ENCODE measurements at regions not wholly inside any gene's neighbourhood (a gene's known extent, or its start where the extent isn't known, plus 50 kb on each side); places are given as distances from the start of the nearest gene placed in this dataset.
"Not testable (repeated sequence)": the region's sequence is repeated elsewhere in the genome, so short reads cannot be mapped to it uniquely, and the experiment has no call there.

DNA sequence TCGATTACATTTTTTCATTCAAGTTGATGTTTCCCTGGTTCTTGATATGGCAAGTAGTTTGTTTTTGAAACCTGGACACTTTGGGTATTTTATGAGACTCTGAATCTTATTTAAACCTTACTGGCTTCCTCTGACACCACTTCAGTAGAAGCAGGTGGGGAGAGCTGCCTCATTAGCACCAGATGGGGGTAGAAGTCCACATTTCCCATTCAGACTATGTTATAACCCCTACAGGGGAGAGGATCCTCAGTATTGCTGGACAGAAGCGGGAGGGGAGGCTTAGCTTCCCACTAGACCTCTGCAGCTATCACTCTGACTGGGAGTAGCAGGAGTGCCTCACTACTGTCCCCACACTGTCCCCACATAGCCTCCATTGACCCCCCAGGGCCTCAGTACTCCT, 145.3 kb upstream of the SLC35G4 start:
- no peak for DNase-seq (ENCODE audit: low read depth)

DNA sequence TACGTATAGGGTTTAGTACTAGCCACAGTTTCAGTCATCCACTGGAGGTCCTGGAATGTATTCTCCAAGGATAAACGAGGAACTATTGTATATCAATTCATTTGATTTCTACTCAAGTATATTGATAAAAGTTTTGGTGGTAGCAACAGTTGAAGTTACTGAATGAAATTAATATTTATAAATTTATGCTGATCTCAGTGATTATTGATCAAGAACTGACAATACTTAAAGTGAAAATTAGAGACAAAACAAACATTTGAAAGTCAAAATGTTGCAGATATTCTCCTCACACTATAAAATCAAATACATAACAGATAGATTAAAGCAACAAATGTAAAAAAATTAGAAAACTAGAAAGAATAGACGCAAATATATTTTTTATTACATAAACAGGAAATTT, 150.9 kb upstream of the SLC35G4 start:
- no peak for DNase-seq (ENCODE audit: low read depth)

DNA sequence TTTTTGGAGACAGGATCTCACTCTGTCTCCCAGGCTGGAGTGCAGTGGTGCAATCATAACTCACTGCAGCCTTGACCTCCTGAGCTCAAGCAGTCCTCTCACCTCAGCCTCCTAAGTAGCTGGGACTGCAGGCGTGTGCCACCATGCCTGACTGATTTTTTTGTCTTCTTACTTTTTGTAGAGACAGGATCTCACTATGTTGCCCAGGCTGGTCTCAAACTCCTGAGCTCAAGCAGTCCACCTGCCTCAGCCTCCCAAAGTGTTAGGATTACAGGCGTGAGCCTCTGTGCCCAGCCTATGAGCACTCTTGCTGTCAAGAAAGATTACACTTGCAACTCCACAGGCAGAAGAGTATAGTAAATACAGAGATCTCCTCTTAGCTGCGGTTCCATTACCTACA, 151.5 kb upstream of the SLC35G4 start:
- not testable (repeated sequence) for DNase-seq (ENCODE audit: low read depth)

DNA sequence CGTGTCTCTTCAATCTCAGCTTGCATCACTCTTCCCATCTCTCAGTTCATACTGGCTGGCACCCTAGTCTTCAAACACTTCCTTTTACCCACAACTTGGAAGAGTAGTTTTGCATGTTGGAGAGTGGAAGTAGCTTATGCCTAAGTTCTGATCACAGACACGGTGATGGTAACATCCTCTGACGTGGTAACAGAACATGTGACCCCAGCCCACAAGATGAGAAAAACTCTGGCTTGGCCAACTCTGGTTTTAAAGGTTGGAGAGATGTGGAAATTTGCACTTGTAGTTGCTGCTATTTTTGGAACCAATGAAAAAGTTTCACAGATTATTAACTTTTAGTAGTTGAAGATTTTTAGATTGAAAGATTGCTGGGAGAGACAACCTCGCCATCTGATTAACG, 155.4 kb upstream of the SLC35G4 start:
- no peak for DNase-seq (ENCODE audit: low read depth)

DNA sequence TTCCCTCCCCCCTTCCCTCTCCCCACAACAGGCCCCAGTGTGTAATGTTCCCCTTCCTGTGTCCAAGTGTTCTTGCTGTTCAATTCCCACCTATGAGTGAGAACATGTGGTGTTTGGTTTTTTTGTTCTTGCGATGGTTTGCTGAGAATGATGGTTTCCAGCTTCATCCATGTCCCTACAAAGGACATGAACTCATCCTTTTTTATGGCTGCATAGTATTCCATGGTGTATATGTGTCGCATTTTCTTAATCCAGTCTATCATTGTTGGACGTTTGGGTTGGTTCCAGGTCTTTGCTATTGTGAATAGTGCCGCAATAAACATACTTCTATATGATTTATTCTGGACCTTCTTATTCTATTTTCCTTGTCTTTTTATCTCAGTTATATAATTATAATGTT, 165.2 kb upstream of the SLC35G4 start:
- DNase-seq (ENCODE audit: low read depth) = not testable (repeated sequence)

DNA sequence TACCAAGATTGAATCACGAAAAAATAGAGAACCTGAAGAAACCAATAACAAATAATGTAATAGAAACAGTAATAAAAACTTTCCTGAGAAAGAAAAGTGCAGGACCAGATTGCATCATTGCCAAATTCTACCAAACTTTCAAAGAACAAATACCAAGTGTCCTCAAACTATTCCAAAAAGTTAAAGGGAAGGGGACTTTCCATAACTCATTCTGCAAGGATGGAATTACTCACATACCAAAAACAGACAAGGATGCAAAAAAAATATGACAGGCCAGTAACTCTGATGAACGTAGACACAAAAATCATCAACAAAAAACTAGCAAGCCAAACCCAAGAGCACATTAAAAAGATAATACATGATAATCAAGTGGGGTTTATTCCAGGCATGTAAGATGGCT, 172.3 kb upstream of the SLC35G4 start:
- DNase-seq (ENCODE audit: low read depth) = no peak

DNA sequence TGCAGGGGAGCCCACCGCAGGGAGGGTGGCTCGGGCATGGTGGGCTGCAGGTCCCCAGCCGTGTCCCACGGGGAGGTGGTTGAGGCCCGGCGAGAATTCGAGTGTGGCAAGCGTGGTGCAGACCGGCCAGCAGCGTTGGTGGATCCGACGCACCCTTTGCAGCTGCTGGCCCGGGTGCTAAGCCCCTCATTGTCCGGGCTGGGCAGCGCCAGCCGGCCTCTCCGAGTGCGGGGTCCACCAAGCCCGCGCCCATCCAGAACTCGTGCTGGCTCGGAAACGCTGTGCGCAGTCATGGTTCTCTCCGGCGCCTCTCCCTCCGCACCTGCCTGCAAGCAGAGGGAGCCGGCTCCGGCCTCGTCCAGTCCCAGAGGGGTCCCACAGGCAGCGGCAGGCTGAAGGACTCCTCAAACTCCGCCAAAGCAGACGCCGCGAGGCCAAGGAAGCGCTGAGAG, 177.0 kb upstream of the SLC35G4 start:
- DNase-seq (ENCODE audit: low read depth) = no peak

DNA sequence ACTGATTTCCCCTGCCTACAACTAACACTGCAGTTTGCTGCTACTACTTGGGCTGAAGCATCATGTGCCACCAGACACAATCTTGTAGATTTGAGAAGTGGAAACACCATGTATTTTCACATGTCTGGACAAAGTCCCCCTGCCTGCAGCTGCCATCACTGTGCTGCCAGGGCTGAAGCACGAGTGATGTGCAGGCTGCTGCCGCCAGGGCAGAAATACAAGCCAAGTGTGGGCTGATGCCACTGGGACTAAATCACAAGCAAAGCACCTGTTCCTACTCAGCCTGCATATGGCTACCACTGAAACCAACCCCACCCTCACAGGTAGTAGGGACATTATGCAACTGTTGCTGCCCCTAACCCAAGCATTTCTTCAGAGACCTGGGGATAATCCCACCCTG, 179.5 kb upstream of the SLC35G4 start:
- no peak for DNase-seq (ENCODE audit: low read depth)

DNA sequence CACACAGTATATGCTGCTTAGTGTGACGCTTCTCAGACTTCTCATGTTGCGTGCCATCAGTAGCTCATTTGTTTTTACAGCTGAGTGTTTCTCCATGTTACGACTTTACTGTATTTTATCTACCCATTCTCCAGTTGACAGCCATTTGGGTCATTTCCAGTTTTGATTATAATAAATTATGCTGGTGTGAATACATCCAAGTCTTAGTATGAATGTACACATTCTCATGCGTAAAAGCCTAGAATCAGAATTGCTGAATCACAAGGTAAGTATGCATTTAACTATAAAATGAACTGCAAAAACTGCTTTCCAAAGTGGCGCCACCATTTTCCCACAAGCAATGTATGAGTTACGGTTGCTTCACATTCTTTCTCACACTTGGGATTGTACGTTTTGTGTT, 184.2 kb upstream of the SLC35G4 start:
- DNase-seq (ENCODE audit: low read depth) = no peak

DNA sequence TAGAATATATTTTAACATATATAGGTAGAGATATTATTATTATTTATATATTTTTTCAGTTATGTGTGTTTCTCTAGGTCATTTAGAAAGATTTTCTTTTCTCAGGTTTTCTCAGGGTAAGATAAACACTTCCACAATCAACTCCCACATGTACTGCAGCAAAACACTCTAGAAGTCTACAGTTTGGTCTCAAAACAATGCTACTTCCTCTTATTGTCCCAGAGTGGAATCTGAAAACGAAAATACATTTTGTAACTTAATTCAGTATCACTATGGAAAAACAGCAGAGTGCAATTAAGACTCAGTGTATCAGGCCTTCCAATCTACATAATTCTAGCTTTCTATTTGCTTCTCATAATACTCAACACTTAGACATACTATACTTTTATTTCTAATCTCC, 190.1 kb upstream of the SLC35G4 start:
- no peak for DNase-seq (ENCODE audit: low read depth)

DNA sequence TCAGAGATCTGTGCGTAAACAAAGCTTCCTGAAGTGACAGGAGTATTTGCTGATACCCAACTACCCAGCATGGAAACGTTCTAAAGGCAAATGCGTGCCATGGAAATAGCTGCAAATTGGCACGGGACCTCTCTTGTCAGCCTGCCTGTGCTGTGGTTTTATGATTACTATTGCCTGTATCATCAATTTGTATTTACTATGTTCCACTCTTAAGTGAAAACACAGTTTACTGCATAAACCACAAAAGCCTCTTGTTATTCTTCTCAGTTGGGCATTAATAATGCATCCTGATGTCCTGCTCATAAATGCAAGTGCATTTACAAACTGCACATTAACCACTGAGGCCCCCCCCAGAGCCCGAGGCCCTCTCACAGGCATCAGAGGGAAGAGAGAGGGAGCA, 196.6 kb upstream of the SLC35G4 start:
- no peak for DNase-seq (ENCODE audit: low read depth)

DNA sequence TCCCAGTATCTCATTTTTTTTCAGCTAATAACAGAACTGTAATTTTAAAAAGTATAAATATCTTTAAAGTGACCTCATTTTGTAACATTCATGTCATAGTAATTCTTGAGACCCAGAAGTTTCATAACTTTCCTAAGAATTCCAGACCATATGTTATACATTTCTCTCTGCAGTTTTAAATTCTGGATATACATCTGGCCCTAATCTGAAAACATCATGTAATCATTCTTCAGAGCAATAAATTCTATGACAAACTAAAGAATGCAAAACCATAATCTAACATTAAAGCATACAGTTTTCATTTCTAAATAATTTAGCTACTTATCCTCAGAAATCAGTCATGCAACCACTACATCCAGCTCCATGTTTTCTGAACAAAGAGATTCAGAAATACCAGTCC, 198.3 kb upstream of the SLC35G4 start:
- DNase-seq (ENCODE audit: low read depth) = no peak

DNA sequence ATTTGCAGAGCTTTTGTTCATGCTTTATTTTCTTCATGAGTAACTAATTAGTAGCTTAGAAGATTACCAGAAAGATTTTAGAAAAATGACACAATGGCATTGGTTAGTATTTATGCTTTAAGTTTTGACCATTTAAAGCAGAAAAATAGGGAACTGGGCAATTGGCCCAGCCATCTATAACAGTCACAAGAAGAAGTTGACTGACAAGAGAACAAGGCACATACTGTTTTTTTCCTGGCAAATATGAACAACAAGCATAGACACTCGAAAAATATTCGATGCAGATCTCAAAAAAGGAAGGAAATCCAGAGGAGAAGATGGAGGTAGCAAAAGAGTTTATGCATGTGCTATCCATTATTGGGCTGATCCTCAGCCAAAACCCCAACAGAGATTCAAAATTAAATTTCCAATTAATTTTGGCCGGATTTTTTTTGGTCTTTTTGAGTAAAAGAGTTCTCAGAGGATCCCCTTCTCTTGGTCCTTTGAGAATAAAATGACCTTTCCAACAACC, 200.8 kb upstream of the SLC35G4 start:
- DNase-seq (ENCODE audit: low read depth) = no peak

DNA sequence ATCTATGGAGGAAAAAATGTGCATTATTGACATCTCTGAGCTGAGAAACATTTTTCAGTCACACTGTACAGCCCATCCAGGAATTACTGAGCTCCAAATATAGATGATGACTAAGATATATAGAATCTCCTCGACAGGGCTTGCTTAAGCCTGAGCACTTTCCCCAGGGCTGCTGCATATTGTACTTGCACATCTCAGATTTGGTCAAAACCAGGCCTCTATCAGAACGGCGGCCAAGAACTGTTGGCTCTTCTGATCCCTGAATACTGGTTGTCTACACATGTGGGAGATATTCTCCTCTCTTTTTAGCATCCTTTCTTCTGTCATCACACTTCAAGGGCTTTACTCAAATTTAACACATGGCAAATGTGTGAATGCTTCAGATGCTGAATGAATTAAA, 201.5 kb upstream of the SLC35G4 start:
- DNase-seq (ENCODE audit: low read depth) = peak; percentile 50

DNA sequence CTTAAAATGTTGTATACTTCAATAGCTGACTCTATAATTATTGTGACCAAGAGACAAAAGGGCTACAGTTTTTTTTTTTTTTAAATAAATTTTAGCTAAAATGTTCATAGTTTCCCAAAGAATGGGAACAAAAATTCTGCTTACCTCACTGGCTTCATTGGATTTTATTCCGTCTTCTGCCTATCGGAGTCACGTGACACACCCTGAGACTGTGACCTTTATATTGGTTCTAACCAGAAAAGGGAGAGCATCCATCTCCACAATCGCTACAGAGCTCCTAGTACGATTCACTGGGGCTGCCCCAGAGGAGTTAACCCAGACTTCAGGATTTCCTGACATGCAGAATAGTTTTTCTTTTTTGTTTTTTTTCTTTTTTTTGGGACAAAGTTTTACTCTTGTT, 203.6 kb upstream of the SLC35G4 start:
- DNase-seq (ENCODE audit: low read depth) = no peak

DNA sequence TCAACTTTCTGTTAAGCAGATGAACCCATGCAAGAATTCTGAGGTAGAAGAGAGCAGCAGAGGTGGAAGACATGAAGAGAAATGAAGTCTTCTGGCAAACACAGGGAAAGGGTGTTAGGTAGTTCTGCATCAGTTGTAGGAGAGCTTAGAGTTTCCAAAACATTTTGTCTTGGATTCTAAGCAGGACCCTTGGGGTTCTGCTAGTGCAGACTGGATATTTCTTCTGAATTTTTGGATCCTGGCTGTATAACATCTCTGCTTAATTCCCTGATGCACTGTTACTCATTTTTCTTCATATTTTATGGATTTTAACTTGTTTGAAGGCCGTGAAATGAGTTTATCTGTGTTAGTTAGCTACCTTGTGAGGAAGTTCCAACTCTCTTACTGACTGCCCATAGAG, 208.7 kb upstream of the SLC35G4 start:
- DNase-seq (ENCODE audit: low read depth) = no peak

DNA sequence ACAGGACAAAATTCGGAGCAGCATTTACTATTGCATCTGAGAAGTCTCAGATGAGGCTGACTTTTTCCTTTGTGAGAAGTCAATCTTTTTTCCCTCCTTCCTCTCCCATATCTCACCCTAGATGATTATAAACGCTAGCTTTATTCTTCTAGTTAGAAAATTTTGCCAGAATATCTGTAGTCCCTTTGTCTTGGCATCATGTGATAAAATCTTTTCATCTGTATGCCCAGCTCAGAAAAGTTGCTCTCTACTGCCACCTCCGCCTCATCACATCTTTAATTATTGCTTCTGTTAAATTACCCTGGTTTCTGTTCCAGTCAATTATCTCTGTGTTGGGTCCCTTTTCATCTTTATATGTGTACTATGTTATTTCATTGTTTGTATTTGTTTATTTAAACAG, 210.8 kb upstream of the SLC35G4 start:
- peak; percentile 33 for DNase-seq (ENCODE audit: low read depth)

DNA sequence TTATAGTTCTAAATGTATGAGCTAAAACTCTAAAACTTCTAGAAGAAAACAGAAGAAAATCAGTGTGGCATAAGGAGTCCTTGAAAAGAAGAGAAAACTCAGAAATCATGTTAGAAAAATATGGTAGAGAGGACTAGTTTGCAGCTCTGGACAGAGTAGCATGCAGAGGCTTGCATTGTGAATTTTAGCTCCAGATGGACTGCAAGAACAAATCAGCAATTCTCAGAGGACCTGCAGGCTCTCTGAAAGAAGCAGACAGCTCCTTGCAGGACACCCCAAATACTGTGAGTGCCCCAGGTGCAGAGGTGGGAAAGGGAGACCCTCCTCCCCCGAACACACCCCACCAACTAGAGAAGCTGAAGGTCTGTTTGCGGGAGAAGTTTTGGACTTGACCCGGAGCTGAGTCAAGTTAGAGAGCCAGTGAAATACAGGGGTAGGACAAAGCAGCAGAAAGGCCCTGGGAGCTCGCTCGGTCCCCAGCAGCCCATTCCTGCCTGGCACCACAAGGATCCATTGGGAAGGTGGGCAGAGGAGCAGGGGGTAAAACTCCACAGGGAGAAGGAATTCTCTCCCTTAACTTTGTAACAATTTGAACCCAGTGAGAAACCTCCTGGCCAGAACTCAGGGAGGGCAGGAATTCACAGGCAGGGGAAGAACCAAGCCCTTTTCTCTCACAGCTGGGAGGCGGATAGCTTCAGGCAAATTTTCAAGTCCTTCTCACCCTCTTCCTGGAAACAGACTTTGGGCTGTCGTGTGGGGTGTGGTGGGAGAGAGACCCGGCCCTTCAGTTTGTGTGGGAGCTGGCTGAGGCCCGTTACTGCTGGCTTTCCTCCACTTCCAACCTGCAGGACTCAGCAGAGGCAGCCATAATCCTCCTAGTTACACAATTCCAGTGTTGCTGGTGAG, 216.2 kb upstream of the SLC35G4 start:
- DNase-seq (ENCODE audit: low read depth) = no peak

DNA sequence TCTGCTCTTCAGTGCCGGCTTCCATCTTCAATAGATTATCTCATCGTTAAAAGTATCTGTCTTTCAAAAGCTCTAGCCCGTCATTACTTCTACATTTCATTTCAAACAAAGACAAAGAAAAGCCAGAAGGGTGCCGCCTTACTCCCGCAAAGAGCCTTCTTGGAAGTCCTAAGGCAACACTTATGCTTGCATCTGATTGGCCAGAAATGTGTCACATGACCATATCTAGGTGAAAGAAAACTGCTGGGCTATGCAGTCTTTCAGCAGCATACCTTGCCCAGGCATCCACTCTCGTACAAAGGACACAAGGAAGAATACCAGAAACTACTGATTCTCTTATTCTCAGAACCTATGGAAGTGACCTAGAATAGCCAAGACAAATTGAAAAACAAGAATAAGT, 217.1 kb upstream of the SLC35G4 start:
- no peak for DNase-seq (ENCODE audit: low read depth)

DNA sequence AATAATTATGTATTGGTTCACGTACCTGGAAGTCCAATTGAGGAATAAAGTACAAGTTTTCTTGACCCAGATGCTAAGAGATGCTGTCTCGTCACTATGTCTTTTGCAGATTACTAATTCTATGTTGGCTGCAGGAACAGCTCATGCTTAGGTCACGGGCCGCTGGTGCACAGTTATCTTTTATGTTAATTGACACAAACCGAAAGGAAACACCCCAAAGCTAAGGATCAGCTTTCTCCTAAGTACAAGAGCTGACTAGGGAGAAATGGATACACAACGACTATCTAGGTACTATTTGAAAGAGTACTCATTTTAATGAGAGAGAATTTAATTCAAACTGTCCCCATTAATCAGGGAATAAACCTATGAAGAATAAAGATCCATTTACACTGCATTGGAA, 217.7 kb upstream of the SLC35G4 start:
- DNase-seq (ENCODE audit: low read depth) = peak; percentile 72

DNA sequence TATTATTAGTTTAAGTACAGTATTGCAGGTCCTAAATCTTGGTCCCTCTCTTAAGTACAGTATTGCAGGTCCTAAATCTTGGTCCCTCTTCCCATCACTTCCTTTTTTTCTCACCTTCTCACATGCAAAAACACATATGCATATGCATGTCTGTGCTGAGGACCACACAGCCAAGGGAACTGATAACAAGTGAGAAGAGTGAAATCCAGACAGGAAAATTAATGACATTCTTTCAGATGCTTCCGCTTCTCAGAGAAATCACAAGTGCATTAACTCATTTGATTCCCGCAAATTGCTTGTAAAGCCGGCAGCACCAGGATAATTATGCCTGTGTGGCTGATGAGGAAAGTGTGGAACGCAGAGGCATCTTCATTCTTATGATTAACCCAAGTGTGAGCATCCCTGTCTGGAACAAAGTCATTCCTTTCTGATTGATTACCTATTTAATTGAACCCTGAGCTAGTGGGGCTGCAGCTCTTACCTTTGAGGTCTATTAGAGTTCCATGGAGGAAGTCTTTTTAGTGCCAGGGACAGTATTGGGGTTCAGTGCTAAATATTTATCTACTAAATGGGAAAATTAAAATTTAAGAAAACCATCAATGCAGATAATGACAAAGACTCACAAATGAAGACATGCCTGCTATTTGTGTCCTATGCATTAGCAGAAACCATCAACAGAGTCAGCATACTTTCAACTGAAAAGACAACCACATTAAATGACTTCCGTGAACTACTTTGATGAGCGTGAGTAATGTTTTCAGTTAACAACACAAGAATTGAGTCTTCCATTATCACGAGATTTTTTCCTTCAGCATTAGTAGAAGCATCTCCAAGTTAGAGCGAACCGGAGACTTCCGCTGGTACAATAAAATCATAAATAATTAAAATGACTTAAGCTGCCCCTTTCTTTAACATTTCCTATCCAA, 220.4 kb upstream of the SLC35G4 start:
- no peak for DNase-seq (ENCODE audit: low read depth)

DNA sequence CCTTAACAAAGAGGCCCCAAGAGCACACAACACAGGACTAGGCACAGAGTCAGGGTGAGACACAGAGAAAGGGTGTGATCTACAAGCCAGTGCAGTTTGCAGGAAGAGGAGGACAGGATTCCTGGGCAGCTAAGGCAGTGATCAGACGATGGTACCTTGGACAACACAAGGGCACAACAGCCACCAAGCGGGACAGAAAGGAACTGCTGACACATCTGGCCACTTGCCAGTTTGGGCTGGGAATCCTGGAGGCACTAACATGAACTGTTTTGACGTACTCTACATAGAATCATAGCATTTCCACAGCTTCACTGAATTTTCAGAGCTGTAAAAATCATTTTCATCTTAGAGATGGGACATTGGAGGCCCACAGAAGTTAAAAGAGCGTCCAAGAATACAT, 221.5 kb upstream of the SLC35G4 start:
- peak; percentile 87 for DNase-seq (ENCODE audit: low read depth)
